Esophagus (tissue), 2 donors: ENCODE measurements at regions not wholly inside any gene's neighbourhood (a gene's known extent, or its start where the extent isn't known, plus 50 kb on each side); places are given as distances from the start of the nearest gene placed in this dataset.
A peak's percentile ranks its signal among the peaks of the same experiment; 100 is the strongest.

Experiments used
- H3K27ac ChIP-seq, 2 donors: one replicate each; pipeline ENCODE4 v1.5.1; 2013; ENCODE audit warnings: low read depth in 2 of 2, mild to moderate bottlenecking in 2 of 2, inconsistent platforms in 1 of 2, low read length in 1 of 2, moderate library complexity in 1 of 2
- H3K27me3 ChIP-seq, 2 donors: one replicate each; pipeline ENCODE4 v1.6.1; 2013; ENCODE audit warnings: low read length in 2 of 2, control low read depth in 1 of 2, mild to moderate bottlenecking in 1 of 2; ENCODE audit not compliant: insufficient read depth in 2 of 2, control insufficient read depth in 1 of 2
- H3K36me3 ChIP-seq, 2 donors: one replicate each; pipeline ENCODE4 v1.6.1; 2013; ENCODE audit warnings: low read length in 1 of 2; ENCODE audit not compliant: control insufficient read depth in 2 of 2, insufficient read depth in 2 of 2
- H3K4me1 ChIP-seq, 2 donors: one replicate each; pipeline ENCODE4 v1.6.1; 2013; ENCODE audit warnings: low read length in 1 of 2; ENCODE audit not compliant: control insufficient read depth in 2 of 2, insufficient read depth in 2 of 2
- H3K4me3 ChIP-seq, 2 donors: one replicate each; pipeline ENCODE4 v1.5.1; 2013; ENCODE audit warnings: low read length in 2 of 2, mild to moderate bottlenecking in 2 of 2, low read depth in 1 of 2, moderate library complexity in 1 of 2
- H3K9me3 ChIP-seq, 2 donors: one replicate each; pipeline ENCODE4 v1.6.1; 2013; ENCODE audit warnings: mild to moderate bottlenecking in 2 of 2, low read depth in 1 of 2, low read length in 1 of 2, moderate library complexity in 1 of 2; ENCODE audit not compliant: control insufficient read depth in 2 of 2, insufficient read depth in 1 of 2
- WGBS, 2 donors: extraction: QIAGEN DNeasy Blood & Tissue Kit; methylation state at CpG; one replicate each; pipeline ENCODE4 v1.1.7; 2013; 5-methylcytosine and 5-hydroxymethylcytosine counted together
- donor health status: healthy with polysubstance abuse.
- donor health status: Bipolar disorder and iron deficiency.

DNA sequence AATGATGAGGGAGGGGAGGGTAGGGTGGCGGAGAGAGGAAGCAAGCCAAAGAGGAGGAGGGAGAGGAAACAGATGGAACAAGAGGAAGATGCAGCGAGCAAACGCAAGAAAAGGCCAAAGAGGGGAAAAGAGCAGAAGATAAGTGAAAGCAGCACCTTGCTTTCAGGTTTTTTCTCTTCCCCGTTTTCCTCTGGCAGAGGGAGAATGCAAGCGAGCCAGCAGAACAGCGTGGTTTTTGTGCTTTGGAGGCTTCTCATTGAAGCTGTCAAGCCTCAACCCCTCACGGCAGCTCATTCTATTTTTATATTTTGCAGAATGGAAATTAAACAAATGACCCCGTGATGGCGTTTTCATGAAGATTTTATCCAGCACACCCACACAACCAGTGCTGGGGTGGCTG, 67.1 kb upstream of the GRAMD1B start:
- 10 to 26% methylated on average over 9 of the region's 9 CpGs for WGBS, 2 donors
- peaks cover 0 to 4% of the 10 kb centered on the region in 2 donors for H3K4me1 ChIP-seq
- peaks cover 0 to 8% of the 10 kb centered on the region in 2 donors for H3K27me3 ChIP-seq
- no peaks in the 10 kb centered on the region for H3K36me3 ChIP-seq
- H3K9me3 ChIP-seq: no peaks in the 10 kb centered on the region
- H3K4me3 ChIP-seq: no peak overlapping the region
- H3K27ac ChIP-seq: no peak overlapping the region

DNA sequence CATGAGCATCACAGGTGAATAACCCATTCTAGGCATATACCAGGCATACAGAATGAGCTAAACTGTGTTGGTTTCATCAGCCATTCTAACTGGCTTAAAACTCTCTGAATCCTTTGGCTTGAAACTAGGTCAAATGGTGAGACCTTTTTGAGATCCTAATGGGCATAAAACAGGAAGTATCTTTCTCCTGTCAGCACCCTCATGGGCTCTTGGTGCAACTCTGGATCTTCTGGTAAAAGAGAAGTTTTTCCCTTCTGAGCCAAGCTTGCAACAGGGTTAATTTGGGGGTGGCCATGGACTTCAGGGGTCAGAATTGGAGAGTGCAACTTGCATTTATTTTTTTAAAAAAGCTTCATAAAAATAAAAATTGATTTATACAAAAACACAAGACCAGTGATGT, 67.9 kb upstream of the GRAMD1B start:
- Histone ChIP-seq H3K4me1 (peaks cover 0 to 4% of the 10 kb centered on the region in 2 donors), H3K36me3 (no peaks in the 10 kb centered on the region), H3K4me3 (no peak overlapping the region), H3K27me3 (peaks cover 0 to 8% of the 10 kb centered on the region in 2 donors), H3K27ac (no peak overlapping the region), H3K9me3 (peaks cover 0 to 3% of the 10 kb centered on the region in 2 donors)

DNA sequence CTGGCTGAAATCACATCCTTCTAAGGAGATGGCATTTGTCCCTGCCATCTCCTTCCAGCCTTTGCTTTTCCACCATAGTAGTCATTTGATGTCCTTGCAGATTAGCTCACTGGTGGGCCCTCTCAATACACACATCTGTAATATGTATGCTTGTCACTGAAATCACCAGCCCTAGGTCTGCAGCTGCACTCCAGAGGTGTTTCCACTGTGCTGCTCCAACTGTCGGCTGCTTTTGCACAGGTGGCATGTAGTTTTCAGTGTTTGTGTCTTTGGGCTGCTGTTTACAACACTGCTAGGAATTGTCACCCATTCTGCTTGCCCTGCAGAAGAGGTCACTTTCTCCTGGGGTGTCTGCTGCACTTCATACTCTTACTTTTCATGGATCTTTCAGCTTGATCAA, 69.0 kb upstream of the GRAMD1B start:
- H3K4me3 ChIP-seq: no peak overlapping the region
- H3K4me1 ChIP-seq: peaks cover 0 to 4% of the 10 kb centered on the region in 2 donors
- no peaks in the 10 kb centered on the region for H3K36me3 ChIP-seq
- peaks cover 0 to 3% of the 10 kb centered on the region in 2 donors for H3K9me3 ChIP-seq
- WGBS, 2 donors: 82 to 83% methylated on average over 1 of the region's 1 CpG
- peaks cover 0 to 8% of the 10 kb centered on the region in 2 donors for H3K27me3 ChIP-seq
- H3K27ac ChIP-seq: no peak overlapping the region

DNA sequence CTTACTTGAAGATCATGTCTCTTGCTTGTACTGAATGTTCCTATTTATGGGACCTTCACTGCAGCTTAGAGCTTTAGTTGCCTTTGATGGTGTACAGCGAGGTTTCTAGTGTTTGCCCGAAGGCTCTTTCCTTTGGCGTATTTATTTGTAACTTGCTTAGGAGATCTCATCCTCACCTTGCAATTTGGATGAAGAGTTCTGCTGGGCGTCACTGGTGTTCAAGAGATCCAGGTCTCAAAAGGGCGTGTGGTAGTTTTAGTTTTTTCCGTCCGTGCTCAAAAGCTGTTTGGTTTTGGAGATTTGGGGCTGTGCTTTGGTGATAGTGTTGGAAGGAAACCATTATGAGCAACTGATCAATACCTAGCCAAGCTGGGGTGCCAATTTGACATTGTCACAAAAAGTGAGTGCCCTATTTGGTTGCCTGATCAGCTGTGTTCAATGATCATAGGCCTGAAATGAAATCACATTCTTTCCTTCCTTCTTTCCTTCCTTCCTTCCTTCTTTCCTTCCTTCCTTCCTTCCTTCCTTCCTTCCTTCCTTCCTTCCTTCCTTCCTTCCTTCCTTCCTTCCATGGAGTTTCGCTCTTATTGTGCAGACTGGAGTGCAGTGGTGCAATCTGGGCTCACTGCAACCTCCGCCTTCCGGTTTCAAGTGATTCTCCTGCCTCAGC, 69.7 kb upstream of the GRAMD1B start:
- Histone ChIP-seq H3K4me1 (peaks cover 0 to 4% of the 10 kb centered on the region in 2 donors), H3K9me3 (peaks cover 0 to 3% of the 10 kb centered on the region in 2 donors), H3K36me3 (no peaks in the 10 kb centered on the region), H3K27ac (no peak overlapping the region), H3K4me3 (no peak overlapping the region), H3K27me3 (peaks cover 0 to 8% of the 10 kb centered on the region in 2 donors)
- 94 to 95% methylated on average over 10 of the region's 10 CpGs for WGBS, 2 donors

DNA sequence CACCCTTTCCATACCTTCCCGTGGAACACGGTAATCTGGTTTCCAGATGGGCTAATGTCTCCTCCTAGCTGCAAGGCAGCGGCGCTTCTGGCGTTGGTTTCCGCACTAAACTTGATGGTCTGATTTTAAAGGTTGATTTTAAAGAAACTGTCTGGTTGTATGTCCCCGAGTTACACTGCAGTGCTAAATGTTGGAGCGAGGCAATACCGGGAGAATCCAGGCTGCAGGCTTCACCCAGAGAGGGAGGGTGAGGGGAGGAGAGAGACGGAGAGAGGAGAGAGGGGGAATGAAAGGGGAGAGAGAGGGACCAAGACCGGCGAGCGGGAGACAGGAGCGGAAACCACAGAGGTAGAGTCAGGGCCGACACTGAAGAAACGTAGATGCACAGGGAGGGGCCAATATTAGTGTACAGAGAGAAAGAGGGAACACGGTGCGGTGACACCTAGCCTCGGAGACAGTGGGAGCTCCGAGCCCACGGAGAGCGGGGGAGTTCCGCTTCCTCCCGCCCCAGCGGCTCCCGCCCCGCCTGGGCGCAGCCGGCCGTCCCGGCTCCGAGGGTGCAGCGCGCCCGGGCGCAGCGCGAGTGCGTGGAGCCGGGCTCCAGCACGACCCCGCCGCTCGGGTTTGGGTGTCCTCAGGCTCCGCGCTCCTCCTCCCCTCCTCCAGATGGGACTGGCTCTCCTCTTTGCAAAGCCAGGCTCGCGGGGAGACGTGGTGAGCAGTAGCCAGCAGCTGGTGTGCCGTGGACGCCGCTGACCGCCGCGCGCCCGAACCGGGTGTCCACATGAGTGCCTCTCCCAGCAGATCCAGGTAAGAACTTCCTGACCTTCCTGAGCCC, 71.9 kb upstream of the GRAMD1B start:
- H3K4me1 ChIP-seq: peaks cover 0 to 4% of the 10 kb centered on the region in 2 donors
- H3K36me3 ChIP-seq: no peaks in the 10 kb centered on the region
- H3K4me3 ChIP-seq: peak overlapping the region; percentile 50 to 55
- H3K27ac ChIP-seq: no peak overlapping the region
- peaks cover 0 to 8% of the 10 kb centered on the region in 2 donors for H3K27me3 ChIP-seq
- peaks cover 0 to 3% of the 10 kb centered on the region in 2 donors for H3K9me3 ChIP-seq
- 2% methylated on average over 56 to 58 of the region's 58 CpGs for WGBS, 2 donors

DNA sequence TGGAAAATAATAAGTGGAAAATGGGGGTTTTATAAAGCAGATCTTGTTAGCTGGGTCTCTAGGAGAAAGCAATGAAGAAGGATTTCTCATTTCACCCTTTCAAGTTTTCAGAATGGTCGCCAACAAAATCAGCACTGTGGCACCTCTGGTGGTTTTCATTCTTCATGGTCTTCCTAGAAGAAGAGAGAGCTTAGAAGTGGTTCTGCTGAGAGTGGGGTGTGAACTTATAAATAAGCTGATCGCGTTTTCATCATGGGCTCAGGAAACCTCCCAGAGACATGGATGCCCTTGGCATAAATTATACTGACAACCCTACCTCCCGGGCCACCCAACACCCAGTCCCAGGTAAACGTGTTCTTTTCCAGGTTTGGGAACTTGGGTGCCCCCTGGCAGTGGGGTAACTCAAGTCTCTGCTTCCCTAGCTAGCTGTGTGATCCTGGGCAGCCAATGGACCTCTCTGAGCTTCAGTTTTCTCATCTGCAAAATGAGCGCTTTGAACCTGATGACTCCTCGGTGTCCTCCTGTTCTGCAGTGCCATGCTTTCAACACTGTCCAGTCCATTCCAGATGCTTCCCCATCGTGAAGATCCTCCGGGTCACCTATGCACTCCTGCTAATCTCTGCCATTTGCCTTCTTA, 72.6 kb upstream of the GRAMD1B start:
- Histone ChIP-seq H3K27ac (no peak overlapping the region), H3K4me1 (peaks cover 0 to 4% of the 10 kb centered on the region in 2 donors), H3K36me3 (no peaks in the 10 kb centered on the region), H3K9me3 (peaks cover 0 to 3% of the 10 kb centered on the region in 2 donors), H3K4me3 (peak overlapping the region; percentile 50 to 55), H3K27me3 (peaks cover 0 to 8% of the 10 kb centered on the region in 2 donors)
- WGBS, 2 donors: 45 to 48% methylated on average over 9 of the region's 9 CpGs

DNA sequence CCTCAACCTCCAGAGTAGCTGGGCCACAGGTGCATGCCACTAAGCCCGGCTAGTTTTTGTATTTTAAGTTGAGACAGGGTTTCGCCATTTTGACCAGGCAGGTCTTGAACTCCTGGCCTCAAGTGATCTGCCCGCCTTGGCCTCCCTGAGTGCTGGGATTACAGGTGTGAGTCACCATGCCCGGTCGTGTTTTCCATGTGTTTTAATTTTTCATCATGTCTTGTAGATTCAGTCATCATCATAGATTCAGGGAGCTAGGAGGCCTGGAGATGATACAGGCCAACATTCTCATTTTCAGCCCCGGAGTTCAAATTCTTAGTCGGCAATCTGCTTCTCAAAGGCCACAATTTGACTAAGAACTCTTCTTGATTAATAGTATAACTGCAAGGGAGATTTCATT, 73.5 kb upstream of the GRAMD1B start:
- Histone ChIP-seq H3K4me3 (no peak overlapping the region), H3K27me3 (peaks cover 0 to 8% of the 10 kb centered on the region in 2 donors), H3K36me3 (no peaks in the 10 kb centered on the region), H3K4me1 (peaks cover 0 to 4% of the 10 kb centered on the region in 2 donors), H3K27ac (no peak overlapping the region), H3K9me3 (peaks cover 0 to 3% of the 10 kb centered on the region in 2 donors)
- 79% methylated on average over 7 of the region's 7 CpGs for WGBS, 2 donors

DNA sequence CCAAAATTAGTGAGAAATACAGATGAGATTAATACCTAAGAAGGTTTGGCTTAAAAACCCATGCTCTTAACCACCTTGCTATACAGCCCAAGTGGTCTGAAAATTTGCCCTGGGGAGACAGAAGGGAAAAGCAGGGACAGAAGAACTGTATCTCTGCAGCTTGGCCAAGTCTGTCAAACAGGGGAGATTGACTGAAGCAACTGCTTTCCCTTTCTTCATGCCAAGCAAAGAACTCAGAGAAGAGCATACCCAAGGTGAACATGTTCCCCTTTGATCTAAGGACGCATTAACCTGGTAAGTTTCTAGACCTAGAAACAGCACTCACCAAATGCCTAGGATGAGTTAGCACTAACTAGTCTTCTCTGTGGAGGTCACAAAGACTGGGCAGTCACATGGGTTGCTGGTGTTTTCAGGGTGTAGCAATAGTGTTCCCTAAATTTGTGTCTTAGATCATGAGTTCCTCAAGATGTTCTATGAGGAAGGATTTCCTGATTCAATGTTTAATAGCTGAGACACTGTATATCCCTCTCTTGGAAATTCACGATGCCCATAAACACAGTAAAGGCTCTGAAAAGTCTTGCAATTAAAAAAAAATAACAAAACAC, 75.6 kb upstream of the GRAMD1B start:
- H3K27ac ChIP-seq: no peak overlapping the region
- H3K9me3 ChIP-seq: peaks cover 0 to 3% of the 10 kb centered on the region in 2 donors
- peaks cover 0 to under 1% of the 10 kb centered on the region in 2 donors for H3K27me3 ChIP-seq
- H3K4me3 ChIP-seq: no peak overlapping the region
- H3K4me1 ChIP-seq: peaks cover 0 to 4% of the 10 kb centered on the region in 2 donors
- 93 to 94% methylated on average over 2 of the region's 2 CpGs for WGBS, 2 donors
- H3K36me3 ChIP-seq: no peaks in the 10 kb centered on the region

DNA sequence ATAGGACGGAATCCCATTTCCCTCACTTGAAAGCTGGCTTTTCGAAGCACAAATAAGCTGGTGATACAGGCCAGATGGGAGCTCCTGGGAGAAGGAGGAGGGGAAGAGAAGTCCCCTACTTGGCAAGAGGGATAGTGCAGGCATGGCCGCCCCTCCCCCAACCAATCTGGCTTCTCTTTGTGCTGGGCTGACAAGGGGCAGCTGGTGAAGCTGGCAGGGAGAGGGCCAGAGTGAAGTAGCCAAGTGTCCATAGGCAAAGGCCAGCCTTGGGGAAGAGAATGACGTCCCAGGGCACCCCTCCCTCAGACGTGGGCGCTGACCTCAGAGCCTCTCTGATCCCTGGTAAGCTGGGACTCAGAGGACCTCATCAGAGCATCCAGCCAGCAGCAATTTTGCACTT, 78.7 kb upstream of the GRAMD1B start:
- Histone ChIP-seq H3K36me3 (no peaks in the 10 kb centered on the region), H3K4me3 (no peak overlapping the region), H3K27me3 (no peaks in the 10 kb centered on the region), H3K9me3 (no peaks in the 10 kb centered on the region), H3K4me1 (no peaks in the 10 kb centered on the region), H3K27ac (no peak overlapping the region)
- 58 to 63% methylated on average over 6 of the region's 6 CpGs for WGBS, 2 donors
